Activated T-cell treated with anti-CD3 and anti-CD28 coated beads for 4 hours (primary cell): ENCODE measurements at regions not wholly inside any gene's neighbourhood (a gene's known extent, or its start where the extent isn't known, plus 50 kb on each side); places are given as distances from the start of the nearest gene placed in this dataset.

Experiments used
- DNase-seq: peaks from one replicate; pipeline ENCODE4 v3.0.0-alpha.2; 2020

- DNase-seq, result no peak
Observed at GRCh38 chr4:13248621-13249298, 235.4 kb downstream of the RAB28 start.

DNA sequence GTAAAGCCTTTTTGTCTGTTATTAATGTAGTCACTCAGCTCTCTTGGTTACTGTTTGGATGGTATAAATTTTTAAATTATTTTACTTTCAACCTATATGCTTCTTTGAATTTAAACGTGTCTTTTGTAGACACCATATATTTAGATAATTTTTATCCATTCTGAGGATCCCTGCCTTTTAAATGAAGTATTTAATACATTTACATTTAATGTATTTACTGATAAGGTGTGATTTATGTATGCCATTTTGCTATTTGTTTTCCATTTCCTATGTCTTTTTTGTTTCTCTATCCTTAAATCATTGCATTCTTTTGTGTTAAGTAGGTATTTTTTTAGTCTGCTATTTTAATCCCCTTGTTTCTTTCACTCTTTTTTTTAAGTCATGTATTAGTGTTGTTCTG is 238.0 kb downstream of the RAB28 start:
- DNase-seq, result no peak

GRCh38 chr4:13244444-13244843 is 239.7 kb downstream of the RAB28 start:
- no peak for DNase-seq

GRCh38 chr4:13243152-13243551 is 241.0 kb downstream of the RAB28 start:
- no peak for DNase-seq

DNA sequence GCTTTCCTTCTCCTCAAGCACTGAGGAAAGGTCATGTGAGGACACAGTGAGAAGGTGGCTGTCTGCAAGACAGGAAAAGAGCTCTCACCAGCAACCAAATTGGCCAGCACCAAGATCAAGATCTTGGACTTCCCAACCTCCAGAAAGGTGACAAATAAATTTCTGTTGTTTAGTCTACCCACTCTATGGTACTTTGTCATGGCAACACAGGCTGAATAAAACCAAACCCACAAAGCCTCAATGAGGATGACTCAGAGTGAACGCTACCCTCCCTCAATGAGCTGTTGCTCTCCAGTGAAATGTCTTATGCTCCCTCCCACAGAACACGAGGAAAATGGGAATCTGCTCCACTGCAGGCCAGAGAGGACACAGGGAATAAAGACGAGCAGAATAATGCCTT is 244.1 kb downstream of the RAB28 start:
- DNase-seq, result no peak

DNA sequence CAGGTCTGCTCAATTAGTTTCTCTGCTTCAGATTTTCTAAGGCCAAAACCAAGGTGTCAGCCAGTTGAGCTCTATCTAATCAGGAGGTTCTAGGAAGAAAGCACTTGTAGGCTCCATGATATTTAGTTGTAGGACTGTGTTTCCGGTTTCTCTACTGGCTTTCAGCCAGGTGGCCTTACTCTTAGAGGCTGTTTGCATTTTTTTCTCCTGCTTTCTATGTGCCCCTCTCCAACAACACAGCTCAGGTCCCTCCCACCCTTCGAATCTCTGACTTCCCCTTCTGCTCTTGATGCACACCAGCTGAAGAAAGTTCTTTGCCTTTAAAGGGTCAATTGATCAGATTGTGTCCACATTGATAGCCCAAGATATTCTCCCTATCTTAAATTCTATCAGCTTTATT is 245.2 kb downstream of the RAB28 start:
- DNase-seq, result no peak

- no peak for DNase-seq
Observed at GRCh38 chr4:13236485-13236884, 247.7 kb downstream of the RAB28 start.

GRCh38 chr4:13233755-13234154 is 250.4 kb downstream of the RAB28 start:
- DNase-seq, result no peak

DNA sequence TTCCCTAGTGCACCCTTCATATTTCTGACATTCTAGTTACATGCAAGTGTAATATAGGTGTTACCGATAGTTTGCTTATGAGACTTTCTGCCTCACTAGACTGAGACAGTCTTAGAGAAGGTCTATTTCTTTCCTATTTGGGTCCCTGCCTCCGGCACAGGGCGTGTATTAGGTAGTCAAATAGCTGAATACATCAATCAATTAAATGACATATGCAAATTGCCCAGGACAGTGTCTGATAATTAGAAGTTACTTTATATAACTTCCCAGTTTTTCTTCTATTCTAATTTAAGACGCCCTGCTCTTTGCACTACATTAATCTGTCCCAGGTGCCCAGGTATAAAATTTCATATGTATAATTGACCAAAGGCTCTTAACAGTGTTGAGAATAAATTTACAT is 264.2 kb downstream of the RAB28 start:
- DNase-seq, result no peak

GRCh38 chr4:13218326-13218958 is 265.7 kb downstream of the RAB28 start:
- DNase-seq, result no peak

DNA sequence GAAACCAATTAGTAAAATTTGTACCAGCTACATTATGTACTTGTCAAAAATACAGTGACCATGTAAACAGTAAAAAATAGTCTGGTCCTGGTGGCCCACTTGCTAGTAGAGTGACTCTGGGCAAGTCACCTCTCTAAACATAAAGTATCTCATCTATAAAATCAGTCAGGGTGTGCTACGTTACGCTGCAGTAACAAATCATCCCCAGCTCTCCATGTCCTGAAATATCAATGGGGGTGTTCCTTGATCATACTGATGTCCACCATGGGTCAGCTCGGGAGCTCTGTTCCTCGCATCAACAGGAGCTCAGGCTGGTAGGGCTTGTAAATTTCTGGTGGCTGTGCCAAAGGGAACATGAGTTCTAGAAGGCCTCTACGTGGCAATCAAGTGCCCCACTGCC is 268.6 kb downstream of the RAB28 start:
- DNase-seq, result no peak

GRCh38 chr4:13212936-13213335 is 271.2 kb downstream of the RAB28 start:
- DNase-seq, result no peak

GRCh38 chr4:13209600-13209999 is 274.5 kb downstream of the RAB28 start:
- DNase-seq, result no peak

- no peak for DNase-seq
Observed at GRCh38 chr4:13208558-13209193, 275.5 kb downstream of the RAB28 start.

GRCh38 chr4:13207226-13207625 is 276.9 kb downstream of the RAB28 start:
- DNase-seq, result no peak

- DNase-seq, result no peak
Observed at GRCh38 chr4:13203101-13203500, 281.0 kb downstream of the RAB28 start.

GRCh38 chr4:13202701-13203100 is 281.4 kb downstream of the RAB28 start:
- no peak for DNase-seq

- DNase-seq, result no peak
Observed at GRCh38 chr4:13201241-13201640, 282.9 kb downstream of the RAB28 start.

DNA sequence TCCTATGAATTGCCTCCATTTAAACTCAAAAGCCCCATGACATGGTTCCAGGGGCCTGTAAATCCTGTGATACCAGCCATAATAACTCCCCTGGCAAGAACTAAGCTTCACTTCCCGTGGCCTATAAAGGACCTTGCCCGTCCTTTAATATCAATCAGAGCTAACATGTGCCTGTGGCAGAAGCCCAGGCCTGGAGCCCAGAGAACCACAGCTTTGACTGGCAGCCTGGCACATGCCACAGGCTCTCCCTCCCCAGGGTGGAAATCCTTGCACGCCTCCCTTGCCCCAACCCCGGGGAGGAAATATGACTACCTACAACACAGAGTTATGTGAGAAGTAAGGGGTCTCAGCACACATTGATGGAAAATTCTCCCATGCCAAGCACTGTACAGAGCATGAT is 287.4 kb downstream of the RAB28 start:
- DNase-seq, result no peak

DNA sequence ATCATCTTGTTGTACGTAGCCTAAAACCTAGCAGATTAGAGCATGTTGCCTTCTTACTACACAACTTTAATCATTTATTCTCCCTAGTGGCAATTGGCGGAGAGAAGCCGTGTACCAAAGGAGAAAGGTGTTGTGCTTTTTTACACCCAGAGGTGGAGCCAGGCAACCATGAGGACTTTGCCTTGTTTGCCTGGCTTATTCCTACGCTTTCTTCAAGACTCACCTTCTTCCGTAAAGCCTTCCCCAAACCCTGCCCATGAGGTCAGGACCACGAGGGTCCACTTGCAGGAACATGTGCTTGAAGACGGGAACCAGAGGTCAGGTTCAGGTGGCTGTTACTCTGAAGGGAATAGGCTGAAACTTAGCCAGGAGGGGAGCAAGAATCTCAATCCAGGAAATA is 290.5 kb downstream of the RAB28 start:
- no peak for DNase-seq

DNA sequence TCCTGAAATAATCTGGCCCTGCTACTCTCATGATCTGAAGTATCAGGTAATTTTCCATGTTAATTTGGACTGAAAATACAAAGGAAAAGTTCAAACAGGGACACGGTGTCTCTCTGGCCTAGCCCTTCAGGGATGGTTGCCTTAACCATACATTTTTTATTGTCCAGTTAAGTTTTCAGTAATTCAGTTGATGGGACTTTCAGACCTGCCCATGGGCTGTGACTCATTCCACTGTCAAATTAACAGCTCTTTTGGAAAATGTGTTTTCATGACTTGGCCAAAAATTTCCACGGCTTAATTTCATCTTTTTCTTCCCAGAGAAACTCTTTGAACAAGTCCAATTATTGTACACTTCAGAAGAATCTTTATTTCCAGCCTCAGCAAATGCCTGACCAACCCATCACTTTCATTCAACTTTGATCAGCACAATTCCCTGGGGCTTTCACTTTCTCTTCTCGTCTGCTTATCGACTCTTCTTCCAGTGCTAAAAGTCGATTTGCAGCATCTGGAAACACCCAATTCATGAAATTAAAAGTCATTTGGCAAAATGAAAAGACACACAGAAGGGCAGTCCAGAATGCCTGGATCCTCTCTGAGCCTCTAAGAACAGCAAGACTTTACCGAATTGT is 293.9 kb downstream of the RAB28 start:
- DNase-seq, result no peak

DNA sequence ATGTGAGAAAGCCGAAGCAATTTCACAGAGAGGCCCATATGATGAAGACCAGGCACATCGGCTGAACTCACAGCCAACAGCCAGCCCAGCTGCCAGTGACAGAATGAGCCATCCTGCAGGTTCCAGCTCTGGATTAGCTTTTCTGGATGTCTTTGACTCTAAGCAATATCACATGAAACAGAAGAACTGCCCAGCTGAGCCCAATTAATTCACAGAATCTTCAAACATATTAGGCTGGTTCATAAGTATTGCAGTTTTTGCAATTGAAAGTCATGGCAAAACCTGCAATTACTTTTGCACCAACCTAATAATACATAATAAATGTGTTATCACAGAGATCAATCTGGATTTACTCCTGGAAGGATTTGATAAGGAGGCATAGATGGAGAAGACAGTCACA is 299.9 kb downstream of the RAB28 start:
- no peak for DNase-seq

DNA sequence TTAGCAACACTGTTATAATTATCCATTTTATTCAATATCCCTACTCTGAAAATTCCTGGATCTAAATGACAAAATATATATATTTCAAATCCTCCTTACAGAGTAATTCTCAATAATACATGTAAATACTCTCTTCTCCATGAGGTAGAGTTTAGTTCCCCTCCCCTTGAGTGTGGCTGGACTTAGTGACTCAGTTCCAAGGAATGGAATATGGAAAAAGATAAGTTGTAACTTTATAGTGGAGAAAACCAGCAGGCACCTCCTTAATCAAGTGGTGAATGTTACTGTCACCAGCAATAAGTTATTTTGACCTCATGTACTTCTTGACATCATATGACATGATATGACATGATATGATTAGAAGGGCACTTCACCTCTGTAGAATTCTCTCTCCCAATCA is 302.0 kb downstream of the RAB28 start:
- no peak for DNase-seq

DNA sequence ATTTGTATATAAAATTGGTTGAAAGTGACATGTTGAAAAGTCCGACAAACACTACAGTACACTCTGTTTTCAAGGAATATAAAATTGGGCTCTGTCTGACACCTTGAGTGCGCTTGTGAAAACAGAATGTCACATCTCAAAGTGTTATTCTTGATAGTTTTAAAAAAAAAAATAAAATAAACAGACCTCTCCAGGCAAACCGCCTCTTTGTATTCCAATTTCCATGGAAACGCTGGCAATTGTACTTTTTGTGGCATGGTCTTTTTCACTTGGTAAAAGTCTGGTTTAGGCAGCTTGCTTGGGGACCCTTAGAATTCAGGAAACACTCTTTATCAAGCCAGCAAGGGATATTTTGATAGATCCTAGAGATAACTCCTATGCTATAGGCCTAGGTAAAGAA is 302.5 kb downstream of the RAB28 start:
- no peak for DNase-seq
